Parathyroid adenoma (tissue), 2 donors: ENCODE measurements at regions not wholly inside any gene's neighbourhood (a gene's known extent, or its start where the extent isn't known, plus 50 kb on each side); places are given as distances from the start of the nearest gene placed in this dataset.

ENCODE experiments used
- H2AFZ ChIP-seq: fragments of 300-600 bp; sonication (generic); one replicate; pipeline ENCODE4 v1.7.0; 2017; ENCODE audit warnings: antibody characterized with exemption, mild to moderate bottlenecking
- H3K27ac ChIP-seq: fragments of 300-600 bp; sonication (generic); one replicate; pipeline ENCODE4 v1.7.0; 2017
- H3K27me3 ChIP-seq: fragments of 300-600 bp; sonication (generic); one replicate; pipeline ENCODE4 v1.7.0; 2017; ENCODE audit warnings: low read length; ENCODE audit not compliant: control insufficient read depth, insufficient read depth
- H3K36me3 ChIP-seq: fragments of 300-600 bp; sonication (generic); one replicate; pipeline ENCODE4 v1.7.0; 2017; ENCODE audit warnings: low read length; ENCODE audit not compliant: control insufficient read depth, insufficient read depth
- H3K4me1 ChIP-seq: fragments of 300-600 bp; sonication (generic); one replicate; pipeline ENCODE4 v1.7.0; 2017; ENCODE audit warnings: control low read depth
- H3K4me2 ChIP-seq: fragments of 300-600 bp; sonication (generic); one replicate; pipeline ENCODE4 v1.7.0; 2017; ENCODE audit warnings: low read length
- H3K4me3 ChIP-seq: fragments of 300-600 bp; sonication (generic); one replicate; pipeline ENCODE4 v1.7.0; 2017; ENCODE audit warnings: low read depth, low read length
- H3K79me2 ChIP-seq: fragments of 300-600 bp; sonication (generic); one replicate; pipeline ENCODE4 v1.7.0; 2017; ENCODE audit warnings: control low read depth
- H3K9ac ChIP-seq: fragments of 300-600 bp; sonication (generic); one replicate; pipeline ENCODE4 v1.7.0; 2017; ENCODE audit warnings: mild to moderate bottlenecking
- H3K9me3 ChIP-seq: fragments of 300-600 bp; sonication (generic); one replicate; pipeline ENCODE4 v1.7.0; 2017; ENCODE audit warnings: low read length; ENCODE audit not compliant: control insufficient read depth
- CTCF ChIP-seq: fragments of 300-600 bp; sonication (generic); IDR thresholded peaks from one replicate; pipeline ENCODE4 v1.7.0; 2017; ENCODE audit warnings: antibody characterized with exemption, mild to moderate bottlenecking
- donor health status: primary hyperparathyroidism.

- Histone ChIP-seq H2AFZ (no peak overlapping the region), H3K79me2 (no peaks in the 10 kb centered on the region), H3K4me1 (no peaks in the 10 kb centered on the region)
Measured at GRCh38 chr5:12999667-13000066, 944.8 kb downstream of the DNAH5 start.

GRCh38 chr5:12985142-12985541, 959.3 kb downstream of the DNAH5 start:
- H3K4me1 ChIP-seq = no peaks in the 10 kb centered on the region
- H3K36me3 ChIP-seq = no peaks in the 10 kb centered on the region
- no peak overlapping the region for H3K27ac ChIP-seq
- TF ChIP-seq CTCF = no peak
- no peak overlapping the region for H2AFZ ChIP-seq
- H3K9ac ChIP-seq = no peak overlapping the region
- no peaks in the 10 kb centered on the region for H3K27me3 ChIP-seq
- H3K4me3 ChIP-seq = no peak overlapping the region
- H3K9me3 ChIP-seq = no peaks in the 10 kb centered on the region
- no peak overlapping the region for H3K4me2 ChIP-seq
- H3K79me2 ChIP-seq = no peaks in the 10 kb centered on the region

More at GRCh38 chr5:12999667-13000066, 944.8 kb downstream of the DNAH5 start:
- no peak overlapping the region for H3K4me2 ChIP-seq
- no peak overlapping the region for H3K9ac ChIP-seq
- TF ChIP-seq CTCF = no peak
- no peaks in the 10 kb centered on the region for H3K9me3 ChIP-seq
- no peaks in the 10 kb centered on the region for H3K27me3 ChIP-seq
- H3K4me3 ChIP-seq = no peak overlapping the region
- no peak overlapping the region for H3K27ac ChIP-seq
- no peaks in the 10 kb centered on the region for H3K36me3 ChIP-seq

- no peaks in the 10 kb centered on the region for H3K9me3 ChIP-seq
- no peaks in the 10 kb centered on the region for H3K4me1 ChIP-seq
- H3K27ac ChIP-seq = no peak overlapping the region
- H3K9ac ChIP-seq = no peak overlapping the region
- H3K79me2 ChIP-seq = no peaks in the 10 kb centered on the region
- H3K4me3 ChIP-seq = no peak overlapping the region
- no peak overlapping the region for H3K4me2 ChIP-seq
- no peak overlapping the region for H2AFZ ChIP-seq
- no peak for TF ChIP-seq CTCF
- H3K27me3 ChIP-seq = no peaks in the 10 kb centered on the region
- no peaks in the 10 kb centered on the region for H3K36me3 ChIP-seq
Measured at GRCh38 chr5:12974856-12975255, 969.6 kb downstream of the DNAH5 start.

- no peaks in the 10 kb centered on the region for H3K36me3 ChIP-seq
- no peak overlapping the region for H3K9ac ChIP-seq
- no peaks in the 10 kb centered on the region for H3K9me3 ChIP-seq
- no peak overlapping the region for H3K4me2 ChIP-seq
- TF ChIP-seq CTCF = no peak
- H3K4me1 ChIP-seq = no peaks in the 10 kb centered on the region
- no peak overlapping the region for H3K4me3 ChIP-seq
- no peak overlapping the region for H3K27ac ChIP-seq
- no peaks in the 10 kb centered on the region for H3K27me3 ChIP-seq
- H2AFZ ChIP-seq = no peak overlapping the region
- H3K79me2 ChIP-seq = no peaks in the 10 kb centered on the region
Measured at GRCh38 chr5:12965804-12966203, 978.7 kb downstream of the DNAH5 start.

- no peak overlapping the region for H3K4me2 ChIP-seq
Measured at GRCh38 chr5:12959713-12960112, 984.8 kb downstream of the DNAH5 start.

More at GRCh38 chr5:12959713-12960112, 984.8 kb downstream of the DNAH5 start:
- Histone ChIP-seq H3K79me2 (no peaks in the 10 kb centered on the region), H3K36me3 (no peaks in the 10 kb centered on the region), H3K27me3 (no peaks in the 10 kb centered on the region), H2AFZ (no peak overlapping the region), H3K9ac (no peak overlapping the region), H3K4me3 (no peak overlapping the region), H3K4me1 (no peaks in the 10 kb centered on the region), H3K27ac (no peak overlapping the region), H3K9me3 (no peaks in the 10 kb centered on the region)
- TF ChIP-seq CTCF = no peak
